Omental fat pad (tissue), 3 donors: ENCODE measurements at regions not wholly inside any gene's neighbourhood (a gene's known extent, or its start where the extent isn't known, plus 50 kb on each side); places are given as distances from the start of the nearest gene placed in this dataset.

ENCODE experiments used
- ATAC-seq: fragments of 150-250 bp; one replicate; pipeline ENCODE4 v1.9.1; 2016; ENCODE audit warnings: mild to moderate bottlenecking, moderate library complexity; ENCODE audit not compliant: low FRiP score
- DNase-seq: peaks from one replicate; pipeline ENCODE4 v3.0.0-alpha.2; 2019; ENCODE audit warnings: low spot score
- TF ChIP-seq, protein P1 (sequence below), 3 donors: fragments of 450-650 bp; IDR thresholded peaks; one replicate each; pipeline ENCODE4 v1.5.1; 2016 to 2017; ENCODE audit warnings: antibody characterized with exemption in 3 of 3, mild to moderate bottlenecking in 3 of 3, moderate library complexity in 2 of 3

DNA sequence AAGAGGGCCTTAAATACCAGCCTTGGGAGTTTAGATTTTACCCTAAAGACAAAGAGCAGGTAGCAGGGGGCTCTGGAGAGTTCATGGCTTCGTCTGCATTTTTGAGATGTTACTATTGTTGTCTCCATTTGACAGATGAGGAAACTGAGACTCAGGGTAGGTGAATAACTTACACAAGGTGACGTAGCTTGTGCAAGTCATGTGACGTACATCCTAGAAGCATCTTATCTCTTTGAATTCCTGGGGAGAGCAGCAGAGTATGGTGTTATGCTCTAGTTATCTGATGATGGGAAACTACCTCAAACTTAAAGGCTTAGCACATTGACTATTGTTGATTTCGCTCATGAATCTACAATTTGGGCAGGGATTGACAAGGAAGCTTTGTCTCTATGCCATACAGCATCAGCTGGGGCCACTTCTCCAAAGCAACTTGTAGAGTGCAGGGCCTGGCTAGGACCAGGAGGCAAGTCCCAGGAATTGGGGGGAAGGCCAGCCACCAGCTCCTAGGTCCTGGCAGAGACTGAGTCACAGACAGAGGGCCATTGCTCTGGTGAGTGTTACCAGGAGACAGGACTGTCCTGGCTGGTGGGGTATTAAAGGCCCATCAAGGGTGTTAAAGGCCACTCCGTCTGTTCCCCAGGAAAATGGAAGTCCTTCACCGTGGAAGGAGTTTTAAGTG, 52.1 kb upstream of the TSKU start:
- DNase-seq (no peak), ATAC-seq (no peak)
- TF ChIP-seq, protein P1, sequence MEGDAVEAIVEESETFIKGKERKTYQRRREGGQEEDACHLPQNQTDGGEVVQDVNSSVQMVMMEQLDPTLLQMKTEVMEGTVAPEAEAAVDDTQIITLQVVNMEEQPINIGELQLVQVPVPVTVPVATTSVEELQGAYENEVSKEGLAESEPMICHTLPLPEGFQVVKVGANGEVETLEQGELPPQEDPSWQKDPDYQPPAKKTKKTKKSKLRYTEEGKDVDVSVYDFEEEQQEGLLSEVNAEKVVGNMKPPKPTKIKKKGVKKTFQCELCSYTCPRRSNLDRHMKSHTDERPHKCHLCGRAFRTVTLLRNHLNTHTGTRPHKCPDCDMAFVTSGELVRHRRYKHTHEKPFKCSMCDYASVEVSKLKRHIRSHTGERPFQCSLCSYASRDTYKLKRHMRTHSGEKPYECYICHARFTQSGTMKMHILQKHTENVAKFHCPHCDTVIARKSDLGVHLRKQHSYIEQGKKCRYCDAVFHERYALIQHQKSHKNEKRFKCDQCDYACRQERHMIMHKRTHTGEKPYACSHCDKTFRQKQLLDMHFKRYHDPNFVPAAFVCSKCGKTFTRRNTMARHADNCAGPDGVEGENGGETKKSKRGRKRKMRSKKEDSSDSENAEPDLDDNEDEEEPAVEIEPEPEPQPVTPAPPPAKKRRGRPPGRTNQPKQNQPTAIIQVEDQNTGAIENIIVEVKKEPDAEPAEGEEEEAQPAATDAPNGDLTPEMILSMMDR (IDR thresholded peaks at IDR 0.05) = no peak

DNA sequence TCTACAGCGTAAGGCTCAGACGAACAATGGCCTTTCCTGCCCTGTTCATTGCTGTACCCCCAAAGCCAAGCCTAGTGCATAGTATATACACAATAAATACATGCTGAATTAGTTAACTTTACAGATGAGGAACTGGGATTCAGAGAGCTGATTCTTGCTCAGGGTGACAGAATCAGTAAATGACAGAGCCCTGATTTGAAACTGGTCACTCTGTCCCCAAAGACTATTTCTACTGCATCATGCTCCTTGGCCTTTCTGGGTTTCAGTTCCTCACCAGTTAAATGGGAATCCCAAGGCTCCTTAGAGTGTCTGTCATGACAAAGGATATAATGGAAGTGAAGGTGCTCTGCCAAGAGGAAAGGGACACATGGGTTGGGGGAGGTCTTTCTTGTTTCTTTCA, 50.5 kb upstream of the TSKU start:
- ATAC-seq (no peak), DNase-seq (no peak)
- TF ChIP-seq, protein P1 (IDR thresholded peaks at IDR 0.05) = no peak
